GM19043 (cell line): ENCODE measurements at regions not wholly inside any gene's neighbourhood (a gene's known extent, or its start where the extent isn't known, plus 50 kb on each side); places are given as distances from the start of the nearest gene placed in this dataset.

Experiments
- ATAC-seq: cut with Tn5 transposase; IDR thresholded peaks from one replicate; pipeline ENCODE4 v1.9.1; 2021; ENCODE audit warnings: low read depth; ENCODE audit not compliant: unreplicated experiment

GRCh38 chr7:13466874-13467547 is 522.5 kb downstream of the ETV1 start:
- ATAC-seq: no peak

GRCh38 chr7:13476881-13477444 is 512.5 kb downstream of the ETV1 start:
- ATAC-seq: no peak

- ATAC-seq: no peak
Measured at GRCh38 chr7:13489386-13489785, 500.1 kb downstream of the ETV1 start.

- ATAC-seq: no peak
Measured at GRCh38 chr7:13496976-13497375, 492.5 kb downstream of the ETV1 start.

- no peak for ATAC-seq
Measured at GRCh38 chr7:13508586-13508985, 480.9 kb downstream of the ETV1 start.

- no peak for ATAC-seq
Measured at GRCh38 chr7:13518738-13519137, 470.7 kb downstream of the ETV1 start.

GRCh38 chr7:13524076-13524475 is 465.4 kb downstream of the ETV1 start:
- no peak for ATAC-seq

- no peak for ATAC-seq
Measured at GRCh38 chr7:13532028-13532753, 457.3 kb downstream of the ETV1 start.

GRCh38 chr7:13538669-13539068 is 450.8 kb downstream of the ETV1 start:
- no peak for ATAC-seq

GRCh38 chr7:13540429-13540828 is 449.0 kb downstream of the ETV1 start:
- ATAC-seq: no peak

- no peak for ATAC-seq
Measured at GRCh38 chr7:13541326-13541725, 448.1 kb downstream of the ETV1 start.

- no peak for ATAC-seq
Measured at GRCh38 chr7:13542451-13542850, 447.0 kb downstream of the ETV1 start.

- no peak for ATAC-seq
Measured at GRCh38 chr7:13551503-13551902, 438.0 kb downstream of the ETV1 start.

GRCh38 chr7:13560441-13560840 is 429.0 kb downstream of the ETV1 start:
- no peak for ATAC-seq

- ATAC-seq: no peak
Measured at GRCh38 chr7:13563257-13563656, 426.2 kb downstream of the ETV1 start.

- no peak for ATAC-seq
Measured at GRCh38 chr7:13563680-13564079, 425.8 kb downstream of the ETV1 start.

GRCh38 chr7:13577566-13578145 is 411.8 kb downstream of the ETV1 start:
- ATAC-seq: no peak

- no peak for ATAC-seq
Measured at GRCh38 chr7:13578294-13578693, 411.2 kb downstream of the ETV1 start.

- no peak for ATAC-seq
Measured at GRCh38 chr7:13581097-13581496, 408.4 kb downstream of the ETV1 start.

- ATAC-seq: no peak
Measured at GRCh38 chr7:13593854-13594253, 395.6 kb downstream of the ETV1 start.

- ATAC-seq: no peak
Measured at GRCh38 chr7:13602036-13602435, 387.4 kb downstream of the ETV1 start.

- no peak for ATAC-seq
Measured at GRCh38 chr7:13603016-13603415, 386.4 kb downstream of the ETV1 start.
